ENCODE measurements at regions not wholly inside any gene's neighbourhood (a gene's known extent, or its start where the extent isn't known, plus 50 kb on each side); places are given as distances from the start of the nearest gene placed in this dataset.

DNA sequence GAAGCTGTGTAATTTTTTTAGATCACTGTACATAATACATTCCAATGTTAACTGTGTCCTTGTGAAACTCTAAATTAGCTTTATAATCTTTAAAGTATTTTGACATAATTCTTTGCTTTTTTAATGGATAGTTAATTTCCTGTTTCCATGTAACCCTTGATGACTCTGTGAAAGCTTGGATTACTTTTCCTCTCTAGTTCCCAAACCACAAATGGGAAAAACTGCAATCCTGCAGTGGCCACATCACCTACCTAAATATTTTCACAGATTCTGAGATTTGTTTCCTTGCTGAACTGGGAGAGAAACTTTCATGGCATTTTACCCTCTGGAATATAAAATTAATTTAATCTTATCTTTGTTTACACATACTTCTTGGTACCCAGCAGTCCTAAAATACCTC lies 161.6 kb upstream of the CCDC68 start:
- DNase-seq (ENCODE audit: low read depth) = no peak

DNA sequence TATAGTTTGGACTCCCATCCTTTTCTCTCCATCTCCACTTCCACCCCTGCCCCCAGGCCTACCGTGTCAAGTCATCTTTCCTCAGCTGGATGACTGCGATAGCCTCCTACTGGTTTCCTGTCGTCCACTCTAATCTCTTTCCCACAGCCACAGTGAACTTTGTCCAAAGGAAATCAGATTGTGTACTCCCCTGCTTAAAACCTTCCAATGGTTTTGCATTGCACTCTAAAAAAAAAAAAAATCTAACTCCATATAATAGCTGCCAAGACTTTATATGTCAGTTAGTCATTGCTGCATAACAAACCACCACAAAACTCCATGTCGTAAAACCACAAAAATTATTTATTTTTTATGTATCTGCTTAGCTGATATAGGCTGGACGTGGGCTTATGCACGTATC lies 160.2 kb upstream of the CCDC68 start:
- DNase-seq (ENCODE audit: low read depth) = no peak

DNA sequence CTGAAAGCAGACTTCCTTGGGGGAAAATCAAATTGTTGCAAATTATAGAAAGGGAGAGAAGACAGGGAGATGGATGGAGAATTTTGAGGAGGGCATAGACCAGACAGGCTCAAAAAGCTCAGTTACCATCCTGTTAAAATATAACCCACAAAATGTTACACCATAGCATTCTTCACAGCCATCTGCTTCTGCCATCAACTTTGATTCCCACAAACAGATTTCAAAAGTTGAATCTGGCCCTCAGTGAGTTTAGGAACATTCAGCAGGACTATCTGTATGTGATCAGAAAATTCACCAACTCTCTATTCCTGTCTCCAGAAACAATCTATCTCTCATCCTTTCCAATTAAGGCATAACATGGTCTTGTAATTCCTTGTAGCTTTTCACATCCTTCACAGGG lies 159.8 kb upstream of the CCDC68 start:
- DNase-seq (ENCODE audit: low read depth) = no peak

DNA sequence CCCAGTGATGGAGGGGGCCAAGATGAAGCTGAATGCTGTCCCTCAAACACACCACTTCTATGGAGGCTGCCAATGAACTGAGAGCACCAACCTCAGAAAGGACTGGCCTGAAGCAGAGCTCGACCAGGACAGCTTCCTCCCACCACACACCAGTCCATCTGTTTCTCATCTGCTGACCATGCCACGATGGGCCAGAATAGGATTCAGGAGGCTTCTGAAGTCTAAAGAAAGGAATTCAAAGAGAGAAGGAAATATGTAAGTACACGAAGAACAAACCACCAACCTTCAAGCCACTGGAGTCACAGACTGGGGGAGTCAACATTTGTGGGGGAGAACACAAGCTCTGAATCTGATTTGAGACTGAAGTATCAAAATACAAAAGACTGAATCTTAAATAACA lies 157.6 kb upstream of the CCDC68 start:
- DNase-seq (ENCODE audit: low read depth) = no peak

DNA sequence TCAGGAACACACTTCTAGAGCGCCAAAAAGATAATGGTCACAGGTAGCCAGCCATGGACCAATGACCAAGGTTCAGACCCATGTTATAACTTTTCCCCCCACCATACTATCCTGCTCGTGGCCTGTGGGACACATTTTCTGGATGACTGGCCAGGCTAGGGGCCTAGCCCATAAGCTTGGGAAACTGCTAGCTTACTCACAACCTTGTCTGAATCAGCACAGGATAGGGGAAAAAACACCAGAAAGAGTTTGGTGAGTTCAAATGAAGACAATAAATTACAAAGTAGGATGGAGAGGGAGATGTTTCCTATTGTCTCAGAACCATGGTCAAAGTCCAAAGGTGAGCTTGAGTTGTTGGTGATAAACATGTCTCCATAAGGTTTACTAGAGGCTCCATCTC lies 156.3 kb upstream of the CCDC68 start:
- no peak for DNase-seq (ENCODE audit: low read depth)

DNA sequence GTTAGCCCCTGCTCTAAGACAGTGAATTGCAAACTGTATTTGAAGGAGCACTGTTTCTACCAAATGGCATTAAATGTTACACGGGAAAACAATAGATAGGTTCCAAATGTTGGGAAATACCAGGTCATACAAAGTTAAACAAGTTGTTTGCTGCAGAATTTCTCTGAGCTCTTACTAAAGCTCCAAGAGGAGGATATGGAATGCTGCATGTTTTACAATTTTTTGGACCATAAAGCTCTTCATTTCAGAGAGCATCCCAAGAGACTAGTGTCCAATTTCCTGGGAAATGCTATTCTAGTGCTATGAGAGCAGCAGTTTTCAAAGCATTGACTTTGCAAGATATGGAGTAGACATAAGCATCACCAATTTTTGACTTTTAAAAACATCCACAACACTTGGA lies 155.6 kb upstream of the CCDC68 start:
- DNase-seq (ENCODE audit: low read depth) = no peak

DNA sequence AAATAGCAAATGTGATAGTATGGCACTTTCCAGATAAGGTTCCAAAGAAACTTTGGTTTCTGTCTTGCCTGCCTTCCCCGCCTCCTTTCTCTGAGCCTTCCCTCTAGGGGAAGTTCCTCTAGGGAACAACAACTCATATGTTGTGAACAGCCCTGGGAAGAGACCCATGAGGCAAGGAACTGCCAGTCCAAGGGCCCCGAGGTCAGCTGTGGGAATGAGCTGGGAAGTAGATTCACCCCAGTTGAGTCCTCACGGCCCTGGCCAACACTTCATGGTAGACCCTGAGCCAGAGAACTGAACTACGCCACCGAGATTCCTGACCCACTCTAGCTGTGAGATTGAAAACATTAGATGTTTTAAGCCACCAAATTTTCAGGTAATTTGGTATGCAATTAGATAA lies 154.5 kb upstream of the CCDC68 start:
- DNase-seq (ENCODE audit: low read depth) = no peak

DNA sequence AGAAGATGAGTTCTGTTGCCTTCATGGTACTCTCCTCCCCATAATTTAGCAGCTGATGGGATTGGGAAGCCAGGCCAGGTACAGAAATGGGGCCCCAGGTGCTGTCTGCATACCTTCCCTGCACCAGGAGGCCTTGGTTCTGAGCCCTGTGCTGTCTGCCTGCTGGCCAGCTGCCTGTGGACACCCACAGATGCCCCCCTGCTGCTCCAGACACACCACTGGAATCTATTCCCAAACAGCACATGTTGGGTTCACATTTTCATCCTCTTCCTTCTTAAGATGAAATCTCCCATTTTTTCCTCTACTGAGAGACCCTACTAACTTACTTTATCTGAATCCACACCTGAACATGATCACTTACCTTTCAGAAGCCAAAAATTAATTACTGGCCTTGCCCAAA lies 152.0 kb upstream of the CCDC68 start:
- DNase-seq (ENCODE audit: low read depth) = no peak

DNA sequence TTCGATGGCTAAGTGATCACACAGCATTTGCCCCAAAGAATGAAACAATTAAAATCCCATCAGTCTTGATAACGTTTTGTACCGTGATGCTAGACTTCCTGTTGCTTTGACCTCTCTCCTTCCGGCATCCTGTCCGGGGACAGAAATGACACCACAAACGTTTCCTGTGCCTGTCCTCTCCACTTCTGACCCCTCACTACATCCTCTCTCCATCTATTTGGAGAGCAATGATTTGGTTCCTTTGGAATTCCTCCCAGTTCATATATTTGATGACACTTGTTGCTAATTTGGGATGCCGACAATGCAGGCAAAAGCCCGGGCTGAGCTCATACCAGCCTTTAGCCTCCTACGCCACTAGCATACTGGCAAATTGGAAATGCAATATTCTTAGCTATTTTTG lies 151.2 kb upstream of the CCDC68 start:
- DNase-seq (ENCODE audit: low read depth) = no peak

DNA sequence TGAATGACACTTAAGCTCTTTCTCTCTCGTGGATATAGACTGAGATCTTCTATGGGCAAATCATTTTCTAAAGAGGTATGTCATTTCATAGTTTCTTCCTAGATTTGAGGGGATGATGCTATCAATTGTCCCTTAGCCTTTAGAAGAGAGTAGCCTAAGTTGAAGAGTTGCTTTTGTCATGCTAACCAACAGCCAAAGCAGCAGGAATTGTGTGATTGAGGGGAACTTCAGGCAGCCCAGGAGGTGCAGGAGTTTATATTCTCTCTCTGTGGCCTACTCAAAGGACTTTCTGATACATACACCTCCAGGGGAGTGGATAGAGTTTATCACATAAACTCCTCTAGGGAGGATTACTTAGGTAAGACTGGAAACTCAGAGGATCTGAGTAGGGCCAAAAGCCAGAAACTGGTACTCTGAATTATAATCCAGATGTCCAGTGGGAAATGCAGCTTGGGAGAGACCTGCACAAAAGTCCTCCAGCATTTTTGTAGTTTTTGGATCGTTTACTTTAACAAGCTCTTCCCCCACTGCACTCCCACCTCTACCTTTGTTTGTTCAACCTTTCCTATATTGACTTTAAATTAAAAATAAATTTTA lies 150.7 kb upstream of the CCDC68 start:
- no peak for DNase-seq (ENCODE audit: low read depth)

DNA sequence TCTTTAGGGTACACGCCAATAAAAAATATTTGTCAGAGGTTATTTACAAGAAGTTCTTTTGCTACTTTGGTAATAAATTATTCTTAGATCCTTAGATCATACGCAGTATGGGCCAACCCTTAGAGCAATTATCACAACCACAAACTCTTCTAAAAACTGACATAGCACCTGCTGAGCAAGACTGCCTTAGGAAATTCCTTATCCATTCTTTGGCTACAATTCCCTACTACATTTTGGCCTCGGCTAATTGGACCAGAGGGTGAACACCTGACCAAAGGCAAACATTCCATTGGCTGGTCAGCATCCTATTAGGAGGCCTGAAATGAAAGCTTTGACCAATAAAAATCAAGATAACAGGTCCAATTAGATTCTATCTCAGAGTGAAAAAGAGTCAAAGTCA lies 147.6 kb upstream of the CCDC68 start:
- DNase-seq (ENCODE audit: low read depth) = no peak

DNA sequence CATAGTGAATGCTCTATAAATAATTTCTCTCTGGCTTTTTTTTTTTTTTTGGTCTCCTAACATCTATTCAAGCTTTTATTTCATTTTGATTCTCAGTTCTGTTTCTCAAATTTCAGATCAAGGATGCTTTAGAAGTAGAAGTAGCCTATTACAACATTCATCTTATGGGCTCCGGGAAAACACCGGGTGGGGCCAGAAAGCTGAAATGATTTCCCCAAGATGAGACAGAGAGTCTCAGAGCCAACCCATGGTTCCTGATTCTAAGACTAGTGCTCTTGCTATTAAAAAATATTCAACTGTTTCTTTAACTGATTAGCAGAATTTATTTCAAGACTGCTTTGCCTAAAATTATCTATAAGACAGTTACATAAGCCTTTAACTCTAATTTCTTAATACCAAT lies 147.2 kb upstream of the CCDC68 start:
- no peak for DNase-seq (ENCODE audit: low read depth)

DNA sequence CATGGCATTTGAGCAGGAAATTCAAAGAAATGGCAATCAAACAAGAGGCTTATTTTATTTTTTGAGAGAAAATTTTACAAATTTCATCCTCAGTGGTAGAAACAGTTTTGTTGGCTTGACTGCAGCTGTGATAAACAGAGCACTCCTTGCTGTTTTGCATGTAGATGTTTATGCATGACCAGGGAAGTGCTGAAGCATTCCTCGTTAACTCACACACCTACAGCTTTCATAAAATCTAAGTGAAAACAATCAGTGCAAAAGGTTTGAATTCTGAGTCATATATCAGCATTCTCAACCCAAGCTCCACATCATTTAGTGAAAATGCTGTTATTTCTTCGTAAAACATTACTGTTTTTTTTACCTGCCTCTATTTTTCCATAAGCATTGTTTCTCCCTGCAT lies 146.6 kb upstream of the CCDC68 start:
- no peak for DNase-seq (ENCODE audit: low read depth)

DNA sequence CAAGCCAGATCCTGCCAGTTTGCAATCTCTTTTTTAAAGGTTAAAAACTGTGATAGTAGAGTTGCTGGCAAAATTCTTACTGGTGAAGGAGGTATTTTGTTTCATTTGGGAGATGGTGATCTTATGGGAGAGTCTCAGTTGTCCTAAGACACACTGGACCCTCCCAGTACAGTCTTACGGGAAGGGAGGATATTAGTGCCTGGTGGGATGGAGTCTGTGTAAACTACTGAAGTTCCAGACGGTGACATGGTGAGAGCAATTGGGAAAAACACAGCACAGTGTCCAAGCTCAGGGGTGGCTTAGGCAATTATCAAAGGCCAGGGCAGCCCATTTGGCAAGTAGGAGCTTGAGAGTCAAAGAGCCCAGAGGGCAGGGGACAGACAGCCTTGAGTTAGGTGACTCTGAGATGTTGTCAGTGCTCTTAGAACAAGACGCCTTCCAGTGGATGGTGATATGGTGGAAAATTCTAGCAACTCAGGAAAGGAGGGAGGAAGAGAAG lies 143.7 kb upstream of the CCDC68 start:
- no peak for DNase-seq (ENCODE audit: low read depth)

DNA sequence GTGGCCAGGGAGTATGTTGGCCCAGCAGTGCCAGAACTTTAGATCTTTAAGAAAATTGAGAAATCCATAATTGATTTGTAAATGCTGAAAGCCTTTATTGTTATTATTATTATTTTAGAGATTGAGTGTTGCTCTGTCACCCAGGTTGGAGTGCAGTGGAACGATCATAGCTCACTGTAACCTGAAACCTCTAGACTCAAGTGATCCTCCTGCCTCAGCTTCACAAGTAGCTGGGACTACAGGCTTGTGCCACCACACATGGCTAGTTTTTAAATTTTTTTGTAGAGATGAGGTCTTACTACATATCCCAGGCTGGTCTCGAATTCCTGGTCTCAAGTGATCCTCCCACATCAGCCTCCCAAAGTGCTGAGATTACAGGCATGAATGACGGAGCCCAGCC lies 143.2 kb upstream of the CCDC68 start:
- no peak for DNase-seq (ENCODE audit: low read depth)

DNA sequence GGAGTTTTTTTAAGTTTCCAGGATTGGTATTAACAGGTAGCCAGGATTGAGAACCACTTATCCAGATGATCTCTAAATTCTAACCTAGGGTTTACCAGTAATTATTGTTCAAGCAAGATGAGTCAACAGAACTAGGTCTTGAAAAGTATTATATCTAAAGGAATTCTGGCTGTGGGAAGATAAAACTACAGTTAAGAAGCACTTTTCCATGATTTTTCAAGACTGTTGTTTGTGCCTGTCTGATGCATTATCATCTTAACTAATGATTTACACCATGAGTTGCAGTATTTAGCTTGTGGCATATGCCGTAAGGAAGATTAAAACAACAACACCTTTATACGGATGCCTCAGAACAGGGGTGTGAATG lies 142.2 kb upstream of the CCDC68 start:
- DNase-seq (ENCODE audit: low read depth) = no peak

DNA sequence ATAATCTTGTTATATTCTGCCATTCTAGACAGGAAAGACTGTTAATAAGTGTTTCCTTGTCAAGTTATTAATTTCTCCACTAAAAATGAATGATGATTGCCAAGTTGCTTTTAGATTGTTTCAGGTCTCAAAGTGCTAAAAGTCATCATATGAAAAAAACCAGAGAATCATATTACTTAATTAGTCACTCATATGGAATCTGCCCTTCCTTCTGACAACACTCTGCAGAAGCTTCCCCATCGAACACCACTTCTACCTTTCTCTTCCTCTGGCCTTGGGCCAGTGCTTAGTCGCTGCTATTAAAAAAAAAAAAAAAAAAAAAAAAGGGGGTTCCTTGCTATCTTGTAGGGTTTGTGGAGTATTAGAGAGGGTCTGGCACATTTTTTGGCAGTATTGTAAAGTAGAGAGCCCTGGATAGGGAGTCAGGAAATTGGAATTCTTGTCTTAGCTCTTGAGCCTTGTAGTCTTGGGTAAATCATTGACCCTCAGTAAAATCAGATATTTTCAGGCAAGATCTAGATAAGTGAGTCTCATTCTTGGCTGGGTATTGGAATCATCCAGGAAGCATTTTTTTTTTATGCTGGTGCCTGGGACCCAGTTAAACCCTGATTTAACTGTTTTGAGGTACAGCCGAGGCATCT lies 141.7 kb upstream of the CCDC68 start:
- peak; percentile 67 for DNase-seq (ENCODE audit: low read depth)

DNA sequence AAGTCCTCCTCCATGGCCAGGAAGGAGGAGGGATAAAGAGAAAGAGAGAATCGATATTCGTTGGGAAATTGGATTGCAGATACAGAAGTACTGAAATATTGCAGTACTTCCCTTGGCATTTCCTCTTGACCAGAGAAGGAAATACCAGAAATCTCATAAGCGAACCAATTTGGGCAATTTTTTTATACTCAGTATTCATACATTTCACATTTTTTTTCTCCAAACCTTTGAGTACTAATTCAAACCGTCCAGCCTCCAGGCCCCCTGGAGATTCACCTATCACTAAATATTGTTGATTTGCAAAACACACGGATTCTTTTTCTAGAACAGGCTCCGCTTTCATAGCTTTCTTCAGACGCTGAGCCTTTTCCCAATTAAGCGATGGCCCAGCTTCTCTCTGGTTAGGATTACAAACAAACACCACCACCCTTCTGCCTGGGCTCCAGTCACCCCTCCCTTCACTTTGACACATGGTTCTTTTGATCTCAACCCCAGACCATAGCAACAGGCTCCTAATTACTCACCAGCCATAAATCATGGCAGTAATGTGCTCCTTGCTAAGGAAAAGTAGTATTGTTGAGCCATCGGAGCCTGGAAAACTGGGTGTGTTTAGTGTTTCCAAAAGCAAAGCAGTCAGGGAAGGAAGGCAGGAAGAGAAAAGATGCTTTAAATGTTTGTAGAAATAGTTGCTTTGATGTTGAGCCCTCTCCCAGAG lies 138.4 kb upstream of the CCDC68 start:
- DNase-seq (ENCODE audit: low read depth) = peak; percentile 78

DNA sequence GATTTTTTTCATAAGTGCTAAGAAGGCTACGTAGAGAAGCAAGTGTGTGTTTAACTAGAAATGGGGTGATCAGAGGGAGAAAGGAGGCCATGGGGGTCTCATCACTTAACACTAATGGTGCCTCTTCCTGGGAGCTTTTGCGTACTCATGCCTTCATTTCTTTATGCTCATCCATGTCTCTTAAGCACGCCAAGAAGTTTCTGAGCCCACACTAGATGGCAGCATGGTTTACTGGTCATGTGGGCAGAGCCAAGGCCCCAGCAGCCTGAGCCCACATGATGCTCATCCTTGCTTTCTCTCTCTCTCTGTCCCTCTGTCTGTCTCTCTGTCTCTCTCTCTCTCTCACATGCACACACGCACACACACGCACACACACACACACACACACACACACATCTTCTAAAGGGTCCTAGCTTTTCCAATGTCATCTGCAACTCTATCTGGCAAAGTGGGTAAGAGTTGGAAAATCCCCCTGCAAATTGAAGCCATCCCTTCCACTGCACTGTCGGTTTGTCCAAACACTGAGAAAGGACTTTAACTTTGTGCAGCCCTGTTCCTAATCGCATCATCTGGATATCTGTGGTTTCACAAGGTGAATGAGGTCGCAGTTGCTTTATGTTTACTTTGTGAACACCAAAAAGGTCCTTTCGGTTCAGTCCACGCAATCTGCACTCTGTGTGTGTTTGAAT lies 137.1 kb upstream of the CCDC68 start:
- peak; percentile 75 for DNase-seq (ENCODE audit: low read depth)

DNA sequence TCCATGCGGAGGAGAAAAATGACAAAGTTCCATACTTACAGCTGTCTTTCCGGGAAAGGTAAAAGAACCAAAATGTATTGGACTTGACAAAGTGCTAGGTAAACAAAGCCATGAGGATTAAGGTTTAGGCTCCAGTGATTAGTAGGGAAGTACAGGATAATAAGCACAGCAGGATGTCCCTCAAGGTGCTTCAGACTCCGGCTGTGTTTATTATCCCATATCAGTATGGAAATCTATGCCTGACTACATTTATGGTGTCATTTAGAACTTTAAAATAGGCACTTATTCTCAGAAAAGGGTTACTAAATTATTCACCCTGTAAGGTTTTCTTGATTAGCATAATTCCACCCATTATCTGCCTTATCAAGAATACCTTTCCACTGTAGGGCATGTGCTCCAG lies 136.3 kb upstream of the CCDC68 start:
- DNase-seq (ENCODE audit: low read depth) = no peak

DNA sequence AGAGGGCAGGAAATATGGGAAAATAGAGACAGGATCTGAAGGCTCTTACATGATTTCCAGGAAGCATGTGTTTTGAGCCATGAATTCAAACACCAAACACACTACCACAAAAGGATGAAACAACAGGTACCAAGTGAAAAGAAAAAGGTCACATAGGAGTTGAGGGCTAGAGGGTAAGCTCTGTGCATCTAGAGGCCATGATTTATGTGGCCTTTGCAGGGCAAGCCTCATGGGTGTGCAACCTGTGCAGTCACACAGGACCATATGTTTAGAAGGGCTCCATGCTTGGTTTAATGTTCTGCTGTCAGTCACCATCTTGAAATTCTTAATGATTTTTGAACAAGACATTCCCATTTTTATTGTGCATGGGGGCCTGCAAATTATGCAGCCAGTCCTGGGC lies 134.5 kb upstream of the CCDC68 start:
- no peak for DNase-seq (ENCODE audit: low read depth)

DNA sequence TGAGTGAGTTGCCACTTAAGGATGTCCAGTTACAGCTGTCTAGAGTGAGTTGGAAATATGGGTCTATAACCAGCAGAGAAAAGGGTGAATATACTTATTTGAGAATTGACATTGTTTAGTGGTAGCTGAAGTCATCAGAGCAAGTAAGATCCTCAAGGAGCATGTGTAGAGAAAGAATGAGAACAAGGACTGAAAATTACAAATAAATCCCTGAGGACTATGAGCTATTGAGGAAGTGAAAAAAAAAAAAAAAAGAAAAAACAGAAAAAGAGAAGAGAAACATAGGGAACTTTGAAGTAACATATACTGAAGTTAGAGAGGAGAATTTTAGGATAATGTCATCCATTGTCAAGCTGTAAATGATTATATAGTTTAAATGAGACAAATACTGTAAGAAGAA lies 134.0 kb upstream of the CCDC68 start:
- DNase-seq (ENCODE audit: low read depth) = no peak

DNA sequence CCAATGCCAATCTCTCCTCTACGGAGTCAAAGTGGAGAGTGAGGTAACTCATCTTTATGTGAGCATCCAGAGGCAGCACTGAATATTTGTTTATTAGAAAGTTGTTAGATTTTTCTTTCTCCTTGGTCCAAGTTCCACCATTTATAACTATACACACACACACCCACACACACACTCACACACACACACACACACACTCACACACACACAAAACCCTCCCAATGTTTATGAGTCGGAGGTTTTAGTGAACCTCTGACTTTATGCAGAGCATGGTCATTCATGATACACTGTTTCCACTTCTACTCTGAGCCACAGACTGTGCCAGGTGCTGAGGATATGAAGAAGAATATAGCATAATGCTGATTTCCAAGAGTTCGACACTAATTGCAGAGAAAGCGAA lies 132.9 kb upstream of the CCDC68 start:
- no peak for DNase-seq (ENCODE audit: low read depth)
